ENCODE measurements at regions not wholly inside any gene's neighbourhood (a gene's known extent, or its start where the extent isn't known, plus 50 kb on each side); places are given as distances from the start of the nearest gene placed in this dataset.

- Histone ChIP-seq H3K27me3 (replicated peaks; ENCODE audit: control insufficient read depth, insufficient read depth, low read length) (no peaks in the 10 kb centered on the region), H3K4me3 (replicated peaks; ENCODE audit: low read depth, low read length) (no peak overlapping the region), H3K36me3 (ENCODE audit: control insufficient read depth, insufficient read depth, low read length) (no peaks in the 10 kb centered on the region)
- no peak for DNase-seq (ENCODE audit: extremely low read depth, insufficient read length)
- TF ChIP-seq, protein P1, sequence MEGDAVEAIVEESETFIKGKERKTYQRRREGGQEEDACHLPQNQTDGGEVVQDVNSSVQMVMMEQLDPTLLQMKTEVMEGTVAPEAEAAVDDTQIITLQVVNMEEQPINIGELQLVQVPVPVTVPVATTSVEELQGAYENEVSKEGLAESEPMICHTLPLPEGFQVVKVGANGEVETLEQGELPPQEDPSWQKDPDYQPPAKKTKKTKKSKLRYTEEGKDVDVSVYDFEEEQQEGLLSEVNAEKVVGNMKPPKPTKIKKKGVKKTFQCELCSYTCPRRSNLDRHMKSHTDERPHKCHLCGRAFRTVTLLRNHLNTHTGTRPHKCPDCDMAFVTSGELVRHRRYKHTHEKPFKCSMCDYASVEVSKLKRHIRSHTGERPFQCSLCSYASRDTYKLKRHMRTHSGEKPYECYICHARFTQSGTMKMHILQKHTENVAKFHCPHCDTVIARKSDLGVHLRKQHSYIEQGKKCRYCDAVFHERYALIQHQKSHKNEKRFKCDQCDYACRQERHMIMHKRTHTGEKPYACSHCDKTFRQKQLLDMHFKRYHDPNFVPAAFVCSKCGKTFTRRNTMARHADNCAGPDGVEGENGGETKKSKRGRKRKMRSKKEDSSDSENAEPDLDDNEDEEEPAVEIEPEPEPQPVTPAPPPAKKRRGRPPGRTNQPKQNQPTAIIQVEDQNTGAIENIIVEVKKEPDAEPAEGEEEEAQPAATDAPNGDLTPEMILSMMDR (IDR thresholded peaks at IDR 0.05; ENCODE audit: insufficient read depth, low read length, poor library complexity, severe bottlenecking) = no peak
Measured at GRCh38 chr9:115642285-115642684, 511.3 kb upstream of the PAPPA start.

DNA sequence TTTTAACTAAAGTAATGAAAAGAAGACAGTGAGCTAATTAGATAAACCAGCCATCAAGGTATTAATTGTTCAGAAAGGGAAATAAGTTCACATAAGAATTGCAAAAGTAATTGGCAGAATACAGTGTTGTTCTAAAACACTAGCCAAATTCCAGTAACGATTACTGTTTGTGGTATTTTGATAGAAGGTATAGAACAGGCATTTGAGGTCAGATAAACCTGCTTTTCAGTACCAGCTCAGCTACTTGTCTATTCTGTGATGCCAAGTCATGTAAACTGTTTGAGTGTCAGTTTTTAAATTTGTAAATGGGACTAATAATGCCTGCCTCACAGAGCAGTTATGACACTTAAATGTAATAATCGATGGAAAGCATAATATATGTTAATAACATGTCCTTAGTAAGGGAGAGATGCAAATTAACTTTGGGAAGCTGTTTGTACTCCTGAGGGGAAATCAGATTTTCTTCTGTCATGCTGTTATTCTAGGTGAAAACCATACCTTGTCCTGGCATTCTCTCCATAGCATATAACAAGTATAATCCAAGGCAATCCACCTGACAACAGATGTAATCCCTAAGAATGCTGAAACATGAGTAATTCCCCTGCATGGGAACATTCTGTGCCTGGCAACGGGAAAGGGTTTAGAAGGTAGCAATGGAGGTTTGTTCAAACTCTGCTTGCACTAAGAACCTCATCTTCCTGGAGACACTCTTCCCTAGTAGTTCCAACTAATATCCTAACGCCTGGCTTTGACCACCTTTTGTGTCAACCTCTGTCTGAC lies 509.5 kb upstream of the PAPPA start:
- Histone ChIP-seq H3K4me3 (replicated peaks; ENCODE audit: low read depth, low read length) (no peak overlapping the region), H3K27me3 (replicated peaks; ENCODE audit: control insufficient read depth, insufficient read depth, low read length) (no peaks in the 10 kb centered on the region), H3K36me3 (ENCODE audit: control insufficient read depth, insufficient read depth, low read length) (no peaks in the 10 kb centered on the region)
- TF ChIP-seq, protein P1 (IDR thresholded peaks at IDR 0.05; ENCODE audit: insufficient read depth, low read length, poor library complexity, severe bottlenecking) = no peak
- DNase-seq (ENCODE audit: extremely low read depth, insufficient read length) = no peak

GRCh38 chr9:115649991-115650472 lies 503.6 kb upstream of the PAPPA start:
- TF ChIP-seq, protein P1 (IDR thresholded peaks at IDR 0.05; ENCODE audit: insufficient read depth, low read length, poor library complexity, severe bottlenecking) = no peak
- Histone ChIP-seq H3K27me3 (replicated peaks; ENCODE audit: control insufficient read depth, insufficient read depth, low read length) (no peaks in the 10 kb centered on the region), H3K36me3 (ENCODE audit: control insufficient read depth, insufficient read depth, low read length) (no peaks in the 10 kb centered on the region), H3K4me3 (replicated peaks; ENCODE audit: low read depth, low read length) (no peak overlapping the region)
- no peak for DNase-seq (ENCODE audit: extremely low read depth, insufficient read length)

DNA sequence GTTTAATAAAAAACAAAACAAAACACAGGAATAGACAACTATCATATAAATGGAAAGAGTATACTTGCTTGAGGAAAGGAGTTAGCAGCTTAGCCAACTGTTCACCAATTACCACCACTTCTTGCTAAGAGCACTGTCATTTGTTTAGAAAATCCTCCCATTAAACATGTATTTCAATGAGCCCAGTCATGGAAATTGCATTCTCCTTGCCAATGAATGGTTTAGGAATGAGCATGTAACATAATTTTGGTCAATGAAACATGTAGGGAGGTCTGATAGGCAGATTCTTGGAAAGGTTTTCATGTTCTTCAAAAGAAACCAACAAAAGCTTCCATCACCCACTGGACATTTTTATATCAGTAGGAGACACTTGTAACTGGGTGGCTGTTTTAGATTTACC lies 502.8 kb upstream of the PAPPA start:
- TF ChIP-seq, protein P1 (IDR thresholded peaks at IDR 0.05; ENCODE audit: insufficient read depth, low read length, poor library complexity, severe bottlenecking) = no peak
- Histone ChIP-seq H3K27me3 (replicated peaks; ENCODE audit: control insufficient read depth, insufficient read depth, low read length) (no peaks in the 10 kb centered on the region), H3K36me3 (ENCODE audit: control insufficient read depth, insufficient read depth, low read length) (no peaks in the 10 kb centered on the region), H3K4me3 (replicated peaks; ENCODE audit: low read depth, low read length) (no peak overlapping the region)
- DNase-seq (ENCODE audit: extremely low read depth, insufficient read length) = no peak

DNA sequence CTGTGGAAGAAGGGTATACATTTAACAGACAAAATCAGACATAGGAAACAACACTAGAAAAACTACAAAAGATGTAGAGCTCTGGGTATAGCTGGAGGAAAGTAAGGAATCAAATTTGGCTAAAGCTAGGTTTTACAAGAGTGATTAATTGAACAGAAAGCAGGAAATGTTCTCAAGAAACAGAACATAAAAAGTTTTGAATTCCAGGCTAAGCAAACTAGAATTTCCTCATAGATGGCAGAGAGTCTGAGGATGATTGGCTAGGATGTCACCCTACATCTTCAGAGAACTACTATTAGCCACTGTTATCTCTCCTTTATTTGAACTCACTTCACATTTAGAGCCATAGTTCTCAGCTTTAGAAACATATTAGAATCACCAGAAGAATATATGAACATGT lies 502.1 kb upstream of the PAPPA start:
- DNase-seq (ENCODE audit: extremely low read depth, insufficient read length) = no peak
- Histone ChIP-seq H3K36me3 (ENCODE audit: control insufficient read depth, insufficient read depth, low read length) (no peaks in the 10 kb centered on the region), H3K4me3 (replicated peaks; ENCODE audit: low read depth, low read length) (no peak overlapping the region), H3K27me3 (replicated peaks; ENCODE audit: control insufficient read depth, insufficient read depth, low read length) (no peaks in the 10 kb centered on the region)
- TF ChIP-seq, protein P1 (IDR thresholded peaks at IDR 0.05; ENCODE audit: insufficient read depth, low read length, poor library complexity, severe bottlenecking) = no peak

Data from GM06990 (cell line).